ENCODE measurements at regions not wholly inside any gene's neighbourhood (a gene's known extent, or its start where the extent isn't known, plus 50 kb on each side); places are given as distances from the start of the nearest gene placed in this dataset.
"Not testable (repeated sequence)": the region's sequence is repeated elsewhere in the genome, so short reads cannot be mapped to it uniquely, and the experiment has no call there.

- H3K36me3 Mint-ChIP-seq (ENCODE audit: insufficient read depth in 1 of 3, low read depth in 3 of 3); H3K27ac ChIP-seq (ENCODE audit: insufficient read length, low read depth, low read length); H3K27ac Mint-ChIP-seq; H4K8ac ChIP-seq (replicated peaks; ENCODE audit: insufficient read length, low read depth, low read length); H2BK12ac ChIP-seq (ENCODE audit: insufficient read length, low read depth, low read length); H3K18ac ChIP-seq (ENCODE audit: insufficient read length, low read depth, low read length); H3K56ac ChIP-seq (ENCODE audit: insufficient read length, low read depth, low read length); H2AK5ac ChIP-seq (ENCODE audit: insufficient read length, low read length); H4K91ac ChIP-seq (ENCODE audit: insufficient read length, low read depth, low read length); H4K20me1 ChIP-seq (ENCODE audit: control insufficient read depth, insufficient read depth, insufficient read length); H3K4ac ChIP-seq (ENCODE audit: low read depth, low read length); H2AFZ ChIP-seq (ENCODE audit: low read length); H3K27me3 ChIP-seq (ENCODE audit: insufficient read depth, low read length); H2BK15ac ChIP-seq (ENCODE audit: low read depth, low read length); H3K23me2 ChIP-seq (ENCODE audit: insufficient read length, low read depth, low read length, poor library complexity, severe bottlenecking); H3K4me1 Mint-ChIP-seq; H3K14ac ChIP-seq (ENCODE audit: insufficient read depth, low read length); H3K79me1 ChIP-seq (ENCODE audit: insufficient read depth, low read depth, low read length, poor library complexity, severe bottlenecking); H2BK120ac ChIP-seq (ENCODE audit: low read depth, low read length, poor library complexity, severe bottlenecking); H3K79me2 ChIP-seq (ENCODE audit: insufficient read depth, low read length); H3K23ac ChIP-seq (ENCODE audit: insufficient read length, low read depth, low read length); H3K9ac ChIP-seq (ENCODE audit: extremely low read depth, insufficient read length, low read length); H2BK20ac ChIP-seq (ENCODE audit: low read depth, low read length, poor library complexity, severe bottlenecking); H2BK5ac ChIP-seq (ENCODE audit: insufficient read length, low read length); H4K5ac ChIP-seq (ENCODE audit: insufficient read length, low read depth, low read length); H3K4me1 ChIP-seq (ENCODE audit: insufficient read depth, low read length); H3K9me3 ChIP-seq (ENCODE audit: control insufficient read depth, low read depth, low read length); H3T11ph ChIP-seq (ENCODE audit: low read length): not testable (repeated sequence)
- Mint-ChIP-seq H3K9me3 (peaks cover 2 to 39% of the 10 kb centered on the region in 2 experiments; a peak in 3 of 5 replicates), H3K27me3 (ENCODE audit: low read depth) (peaks cover 43% of the 10 kb centered on the region), H3K4me3 (peak overlapping the region; percentile 59 to 81)
- no CpG with 5 or more reads among the region's 9 CpGs for WGBS (ENCODE audit: extremely low coverage, insufficient read length, low lambda C conversion rate)
- peak overlapping the region; percentile 55 for H3K4me2 ChIP-seq (ENCODE audit: insufficient read depth, insufficient read length, low read length)
- peak; percentile 44 for DNase-seq
These were observed 475.9 kb downstream of the PRIM2 start for GRCh38 chr6:57793398-57793762.

DNA sequence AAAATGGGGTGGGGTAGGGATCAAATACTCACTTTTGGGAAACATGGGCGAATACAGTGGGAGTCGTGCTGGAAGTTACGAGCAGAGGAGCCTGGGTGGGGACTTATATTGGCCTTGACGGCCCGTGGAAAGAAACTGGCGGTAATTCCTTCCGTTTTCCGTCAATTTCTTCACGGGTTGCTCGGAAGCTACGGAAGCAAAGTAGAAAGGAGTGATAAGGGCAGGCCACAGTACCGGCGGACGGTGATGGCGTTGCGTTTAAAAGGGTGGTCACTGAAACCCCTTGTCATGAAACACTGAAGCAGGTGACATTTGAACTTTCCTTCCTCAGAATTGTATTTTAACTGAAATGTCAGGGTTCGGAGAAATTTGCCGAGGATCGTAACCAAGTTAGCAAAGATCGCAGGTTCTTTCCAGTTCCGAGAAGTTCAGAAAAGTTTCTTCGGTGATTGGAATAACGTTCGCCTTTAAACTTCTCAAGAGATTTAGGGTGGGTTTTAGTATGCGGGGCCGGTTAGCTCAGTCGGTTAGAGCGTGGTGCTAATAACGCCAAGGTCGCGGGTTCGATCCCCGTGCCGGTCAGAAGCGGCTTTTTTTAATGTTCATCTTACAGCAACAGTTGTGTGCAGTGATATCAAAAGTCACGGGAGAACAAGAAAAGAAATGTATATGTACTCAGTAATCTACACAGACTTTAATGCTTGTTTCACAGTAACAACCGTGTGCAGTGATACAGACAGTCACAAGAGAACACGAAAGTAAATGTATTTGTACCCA lies 482.5 kb downstream of the PRIM2 start:
- H3K23ac ChIP-seq (ENCODE audit: insufficient read length, low read depth, low read length); H3K9me3 Mint-ChIP-seq; H3T11ph ChIP-seq (ENCODE audit: low read length); H3K9me3 ChIP-seq (ENCODE audit: control insufficient read depth, low read depth, low read length); H3K18ac ChIP-seq (ENCODE audit: insufficient read length, low read depth, low read length); H2BK15ac ChIP-seq (ENCODE audit: low read depth, low read length); H3K36me3 Mint-ChIP-seq (ENCODE audit: insufficient read depth in 1 of 3, low read depth in 3 of 3); H2BK20ac ChIP-seq (ENCODE audit: low read depth, low read length, poor library complexity, severe bottlenecking); H3K4ac ChIP-seq (ENCODE audit: low read depth, low read length); H2BK5ac ChIP-seq (ENCODE audit: insufficient read length, low read length); H3K4me1 ChIP-seq (ENCODE audit: insufficient read depth, low read length); H4K8ac ChIP-seq (replicated peaks; ENCODE audit: insufficient read length, low read depth, low read length); H2BK120ac ChIP-seq (ENCODE audit: low read depth, low read length, poor library complexity, severe bottlenecking); H3K27ac ChIP-seq (ENCODE audit: insufficient read length, low read depth, low read length); H3K23me2 ChIP-seq (ENCODE audit: insufficient read length, low read depth, low read length, poor library complexity, severe bottlenecking); H3K4me1 Mint-ChIP-seq; H3K27ac Mint-ChIP-seq; H3K27me3 ChIP-seq (ENCODE audit: insufficient read depth, low read length); H3K79me1 ChIP-seq (ENCODE audit: insufficient read depth, low read depth, low read length, poor library complexity, severe bottlenecking); H4K91ac ChIP-seq (ENCODE audit: insufficient read length, low read depth, low read length); H3K14ac ChIP-seq (ENCODE audit: insufficient read depth, low read length); H4K20me1 ChIP-seq (ENCODE audit: control insufficient read depth, insufficient read depth, insufficient read length); H2BK12ac ChIP-seq (ENCODE audit: insufficient read length, low read depth, low read length); H4K5ac ChIP-seq (ENCODE audit: insufficient read length, low read depth, low read length); H3K79me2 ChIP-seq (ENCODE audit: insufficient read depth, low read length); H2AFZ ChIP-seq (ENCODE audit: low read length); H3K56ac ChIP-seq (ENCODE audit: insufficient read length, low read depth, low read length); H2AK5ac ChIP-seq (ENCODE audit: insufficient read length, low read length); H3K9ac ChIP-seq (ENCODE audit: extremely low read depth, insufficient read length, low read length): not testable (repeated sequence)
- Mint-ChIP-seq H3K4me3 (peak overlapping the region; percentile 77 to 88), H3K27me3 (ENCODE audit: low read depth) (peaks cover 45% of the 10 kb centered on the region)
- WGBS (ENCODE audit: extremely low coverage, insufficient read length, low lambda C conversion rate), result no CpG with 5 or more reads among the region's 38 CpGs
- DNase-seq, result peak; percentile 47
- H3K4me2 ChIP-seq (ENCODE audit: insufficient read depth, insufficient read length, low read length), result peak overlapping the region; percentile 21
